K562 (cell line): ENCODE measurements at regions not wholly inside any gene's neighbourhood (a gene's known extent, or its start where the extent isn't known, plus 50 kb on each side); places are given as distances from the start of the nearest gene placed in this dataset.

Experiments
- ATAC-seq: fragments of 200-7000 bp; cut with Tn5 transposase; 3 replicates; pipeline ENCODE4 v1.9.1; 2020; ENCODE audit warnings: moderate library complexity
- BruUV-seq: library from RNA; stranded (reverse); fragments of 400-500 nt; replicated peaks from 2 replicates; lab custom pipeline; 2021; lab: Mats Ljungman, UMichigan
- CTCF ChIA-PET: fragments of 300-600 bp; formaldehyde crosslinking; extraction: SDS; loops from one replicate; lab custom pipeline; 2021; ENCODE audit warnings: low intra/inter-chr PET ratio; lab: Yijun Ruan, JAX
- POLR2A ChIA-PET: fragments of 300-600, 350-650 bp; sonication (Branson Sonifier 250); formaldehyde crosslinking; extraction: SDS; loops from one replicate; lab custom pipeline; 2021; ENCODE audit warnings: antibody characterized with exemption, inconsistent platforms; lab: Yijun Ruan, JAX
- DNase-seq, 4 experiments: peaks; one replicate each; pipeline versions ENCODE4 v3.0.0 to v3.0.0-alpha.2; 2011 to 2018; ENCODE audit warnings: low spot score in 3 of 4, mixed read lengths in 3 of 4; ENCODE audit errors: extremely low read depth in 1 of 4
- FAIRE-seq: peaks from 2 replicates; lab custom pipeline; 2011; peaks lifted over from hg19 to GRCh38; lab: Jason Lieb, UNC
- H2AFZ ChIP-seq: 2 replicates; pipeline ENCODE4 v1.6.0; 2011; ENCODE audit warnings: low read depth, low read length, control low read depth, inconsistent platforms
- H3K27ac ChIP-seq: fragments of 200-600 bp; 3 replicates; pipeline ENCODE4 v1.8.0; 2011; ENCODE audit warnings: low read depth, mild to moderate bottlenecking, control low read depth, inconsistent platforms, low read length, moderate library complexity, mixed read lengths; ENCODE audit errors: extremely low read depth
- H3K27me3 ChIP-seq, 2 experiments: fragments of 300-600 bp in 1 of 2; 2 replicates in 1 of 2; 3 replicates in 1 of 2; pipeline versions ENCODE4 v1.6.0 to v1.8.0; 2011; ENCODE audit warnings: inconsistent platforms in 2 of 2, low read length in 2 of 2, mild to moderate bottlenecking in 1 of 2, mixed read lengths in 1 of 2, moderate library complexity in 1 of 2; ENCODE audit not compliant: control insufficient read depth in 2 of 2, insufficient read depth in 2 of 2
- H3K36me3 ChIP-seq: fragments of 300-600 bp; 3 replicates; pipeline ENCODE4 v1.8.0; 2011; ENCODE audit warnings: mild to moderate bottlenecking, low read length, inconsistent platforms; ENCODE audit not compliant: control insufficient read depth, insufficient read depth
- H3K4me1 ChIP-seq, 2 experiments: fragments of 200-600 bp in 1 of 2; replicated peaks in 1 of 2; 2 replicates in 1 of 2; 3 replicates in 1 of 2; pipeline versions ENCODE4 v1.5.1 to v1.8.0; 2011; ENCODE audit warnings: inconsistent platforms in 2 of 2, low read length in 2 of 2, mild to moderate bottlenecking in 1 of 2, mixed read lengths in 1 of 2, moderate library complexity in 1 of 2; ENCODE audit not compliant: control insufficient read depth in 2 of 2, insufficient read depth in 2 of 2
- H3K4me2 ChIP-seq: 2 replicates; pipeline ENCODE4 v1.6.1; 2011; ENCODE audit warnings: low read length, control low read depth, inconsistent platforms, mixed read lengths; ENCODE audit not compliant: insufficient read depth
- H3K4me3 ChIP-seq: fragments of 200-600 bp; sonication (generic), shearing (Covaris generic); 2 replicates; pipeline ENCODE4 v1.5.1; 2016; ENCODE audit warnings: control low read depth, inconsistent platforms
- H3K79me2 ChIP-seq: fragments of 200-600 bp; 3 replicates; pipeline ENCODE4 v1.8.0; 2011; ENCODE audit warnings: low read length, inconsistent platforms; ENCODE audit not compliant: control insufficient read depth, insufficient read depth
- H3K9ac ChIP-seq, 2 experiments: 2 replicates each; pipeline versions ENCODE4 v1.6.0 to v1.6.1; 2011; ENCODE audit warnings: low read depth in 2 of 2, low read length in 2 of 2, control low read depth in 1 of 2, inconsistent platforms in 1 of 2, mild to moderate bottlenecking in 1 of 2, mixed read lengths in 1 of 2; ENCODE audit not compliant: insufficient read depth in 1 of 2
- H3K9me1 ChIP-seq: one replicate; pipeline ENCODE4 v1.6.0; 2011; ENCODE audit warnings: inconsistent platforms, mild to moderate bottlenecking, low read length, moderate library complexity; ENCODE audit not compliant: control insufficient read depth, insufficient read depth
- H3K9me3 ChIP-seq: replicated peaks from 2 replicates; pipeline ENCODE4 v1.5.1; 2011; ENCODE audit warnings: low read depth, low read length, inconsistent platforms; ENCODE audit not compliant: control insufficient read depth, insufficient read depth
- H4K20me1 ChIP-seq: replicated peaks from 2 replicates; pipeline ENCODE4 v1.6.1; 2011; ENCODE audit warnings: low read length, inconsistent platforms, mixed read lengths; ENCODE audit not compliant: control insufficient read depth, insufficient read depth
- SMARCA4 ChIP-seq: fragments of 450-650 bp; IDR thresholded peaks from 2 replicates; pipeline ENCODE4 v1.6.1; 2016
- SP1 ChIP-seq: sonication (generic); formaldehyde crosslinking; IDR thresholded peaks from 2 replicates; pipeline ENCODE4 v1.8.1; 2022; ENCODE audit warnings: mild to moderate bottlenecking, missing genetic modification reagents
- ZBTB7A ChIP-seq: IDR thresholded peaks from 2 replicates; pipeline ENCODE4 v1.6.1; 2011; ENCODE audit warnings: low read depth, mild to moderate bottlenecking, low read length, moderate library complexity, borderline replicate concordance; ENCODE audit not compliant: control insufficient read depth
- ZNF76 ChIP-seq: fragments of 250-450 bp; sonication (Bioruptor Pico); IDR thresholded peaks from 2 replicates; pipeline ENCODE4 v1.4.0; 2020; ENCODE audit warnings: mild to moderate bottlenecking, moderate library complexity, borderline replicate concordance
- WGBS: fragments of 100-300 bp; shearing (Covaris generic); methylation state at CpG from one replicate; pipeline ENCODE4 v1.1.6; 2016; ENCODE audit warnings: low coverage, mixed read lengths; ENCODE audit not compliant: insufficient coverage; ENCODE audit errors: missing lambda C conversion rate; 5-methylcytosine and 5-hydroxymethylcytosine counted together
- in situ Hi-C: fragments of 300-500 bp; cut with MboI; formaldehyde crosslinking; loops from 4 replicates; pipeline ENCODE4 v1.15.0; 2018; ENCODE audit warnings: inconsistent platforms, mixed read lengths
- intact Hi-C: fragments of 100-400 bp; cut with micrococcal nuclease; formaldehyde crosslinking; loops from 2 replicates; pipeline ENCODE4 v1.14.2; 2022
- TF ChIP-seq, protein P1 (sequence below): fragments of 250-450 bp; sonication (Bioruptor Pico); IDR thresholded peaks from 2 replicates; pipeline ENCODE4 v1.4.0; 2020; ENCODE audit warnings: mild to moderate bottlenecking, moderate library complexity, borderline replicate concordance
- TF ChIP-seq, protein P2 (sequence below): sonication (generic); formaldehyde crosslinking; IDR thresholded peaks from 2 replicates; pipeline ENCODE4 v1.8.1; 2023; ENCODE audit warnings: mild to moderate bottlenecking, missing genetic modification reagents
- TF ChIP-seq, protein P3 (sequence below): sonication (generic); formaldehyde crosslinking; IDR thresholded peaks from 2 replicates; pipeline ENCODE4 v1.8.0; 2022; ENCODE audit warnings: mild to moderate bottlenecking, missing genetic modification reagents, borderline replicate concordance

DNA sequence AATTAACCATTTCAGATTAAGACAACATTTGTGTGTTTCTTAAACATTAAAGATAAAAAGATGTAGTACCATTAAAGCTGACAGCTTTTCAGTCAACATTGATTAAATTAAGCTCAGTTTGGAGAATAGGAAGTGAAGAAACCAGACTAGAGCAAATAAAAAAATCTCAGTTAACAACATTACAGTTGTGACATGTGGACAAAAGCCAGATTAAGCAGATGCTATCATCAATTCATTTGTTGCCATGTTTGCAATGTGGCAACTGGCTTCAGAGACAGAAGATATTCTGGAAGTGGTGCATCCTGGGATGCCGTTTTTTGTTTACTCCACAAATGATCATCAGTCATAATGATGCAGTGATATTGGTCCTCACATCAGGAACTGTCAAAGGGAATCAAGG, 70.3 kb upstream of the CNTLN start:
- no peaks in the 10 kb centered on the region for H3K27me3 ChIP-seq
- no peaks in the 10 kb centered on the region for H3K79me2 ChIP-seq
- no peak for DNase-seq
- no peak overlapping the region for H3K4me3 ChIP-seq
- ATAC-seq, result no peak
- H3K9me3 ChIP-seq, result no peaks in the 10 kb centered on the region
- CTCF ChIA-PET, result no interaction called here
- intact Hi-C loops (no loop called here), in situ Hi-C loops (no loop called here)
- no peak overlapping the region for H3K27ac ChIP-seq
- no peaks in the 10 kb centered on the region for H4K20me1 ChIP-seq
- H3K4me1 ChIP-seq, result no peaks in the 10 kb centered on the region
- no peak overlapping the region for H3K9ac ChIP-seq
- WGBS, result 0% methylated on average over 1 of the region's 1 CpG
- H3K9me1 ChIP-seq, result no peaks in the 10 kb centered on the region
- BruUV-seq, result no TSS peak
- TF ChIP-seq ZBTB7A, result no peak
- TF ChIP-seq, protein P1, sequence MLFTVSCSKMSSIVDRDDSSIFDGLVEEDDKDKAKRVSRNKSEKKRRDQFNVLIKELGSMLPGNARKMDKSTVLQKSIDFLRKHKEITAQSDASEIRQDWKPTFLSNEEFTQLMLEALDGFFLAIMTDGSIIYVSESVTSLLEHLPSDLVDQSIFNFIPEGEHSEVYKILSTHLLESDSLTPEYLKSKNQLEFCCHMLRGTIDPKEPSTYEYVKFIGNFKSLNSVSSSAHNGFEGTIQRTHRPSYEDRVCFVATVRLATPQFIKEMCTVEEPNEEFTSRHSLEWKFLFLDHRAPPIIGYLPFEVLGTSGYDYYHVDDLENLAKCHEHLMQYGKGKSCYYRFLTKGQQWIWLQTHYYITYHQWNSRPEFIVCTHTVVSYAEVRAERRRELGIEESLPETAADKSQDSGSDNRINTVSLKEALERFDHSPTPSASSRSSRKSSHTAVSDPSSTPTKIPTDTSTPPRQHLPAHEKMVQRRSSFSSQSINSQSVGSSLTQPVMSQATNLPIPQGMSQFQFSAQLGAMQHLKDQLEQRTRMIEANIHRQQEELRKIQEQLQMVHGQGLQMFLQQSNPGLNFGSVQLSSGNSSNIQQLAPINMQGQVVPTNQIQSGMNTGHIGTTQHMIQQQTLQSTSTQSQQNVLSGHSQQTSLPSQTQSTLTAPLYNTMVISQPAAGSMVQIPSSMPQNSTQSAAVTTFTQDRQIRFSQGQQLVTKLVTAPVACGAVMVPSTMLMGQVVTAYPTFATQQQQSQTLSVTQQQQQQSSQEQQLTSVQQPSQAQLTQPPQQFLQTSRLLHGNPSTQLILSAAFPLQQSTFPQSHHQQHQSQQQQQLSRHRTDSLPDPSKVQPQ (CRISPR knock-in tag), result no peak
- TF ChIP-seq, protein P2, sequence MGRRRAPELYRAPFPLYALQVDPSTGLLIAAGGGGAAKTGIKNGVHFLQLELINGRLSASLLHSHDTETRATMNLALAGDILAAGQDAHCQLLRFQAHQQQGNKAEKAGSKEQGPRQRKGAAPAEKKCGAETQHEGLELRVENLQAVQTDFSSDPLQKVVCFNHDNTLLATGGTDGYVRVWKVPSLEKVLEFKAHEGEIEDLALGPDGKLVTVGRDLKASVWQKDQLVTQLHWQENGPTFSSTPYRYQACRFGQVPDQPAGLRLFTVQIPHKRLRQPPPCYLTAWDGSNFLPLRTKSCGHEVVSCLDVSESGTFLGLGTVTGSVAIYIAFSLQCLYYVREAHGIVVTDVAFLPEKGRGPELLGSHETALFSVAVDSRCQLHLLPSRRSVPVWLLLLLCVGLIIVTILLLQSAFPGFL (CRISPR knock-in tag), result no peak
- TF ChIP-seq ZNF76 (CRISPR knock-in tag), result no peak
- TF ChIP-seq, protein P3, sequence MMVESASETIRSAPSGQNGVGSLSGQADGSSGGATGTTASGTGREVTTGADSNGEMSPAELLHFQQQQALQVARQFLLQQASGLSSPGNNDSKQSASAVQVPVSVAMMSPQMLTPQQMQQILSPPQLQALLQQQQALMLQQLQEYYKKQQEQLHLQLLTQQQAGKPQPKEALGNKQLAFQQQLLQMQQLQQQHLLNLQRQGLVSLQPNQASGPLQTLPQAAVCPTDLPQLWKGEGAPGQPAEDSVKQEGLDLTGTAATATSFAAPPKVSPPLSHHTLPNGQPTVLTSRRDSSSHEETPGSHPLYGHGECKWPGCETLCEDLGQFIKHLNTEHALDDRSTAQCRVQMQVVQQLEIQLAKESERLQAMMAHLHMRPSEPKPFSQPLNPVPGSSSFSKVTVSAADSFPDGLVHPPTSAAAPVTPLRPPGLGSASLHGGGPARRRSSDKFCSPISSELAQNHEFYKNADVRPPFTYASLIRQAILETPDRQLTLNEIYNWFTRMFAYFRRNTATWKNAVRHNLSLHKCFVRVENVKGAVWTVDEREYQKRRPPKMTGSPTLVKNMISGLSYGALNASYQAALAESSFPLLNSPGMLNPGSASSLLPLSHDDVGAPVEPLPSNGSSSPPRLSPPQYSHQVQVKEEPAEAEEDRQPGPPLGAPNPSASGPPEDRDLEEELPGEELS (CRISPR knock-in tag), result no peak
- TF ChIP-seq SP1, result no peak
- no peak for TF ChIP-seq SMARCA4
- FAIRE-seq, result no peak
- H3K4me2 ChIP-seq, result no peak overlapping the region
- H2AFZ ChIP-seq, result no peak overlapping the region
- no peaks in the 10 kb centered on the region for H3K36me3 ChIP-seq
- POLR2A ChIA-PET, result no interaction called here
